T-helper 1 cell treated with Interleukin-12 subunit alpha and Interleukin-12 subunit beta and Interleukin-4 antibody, amounts not matched to agents 30 μg/mL and 1 μg/mL, for 36 hours (primary cell): ENCODE measurements at regions not wholly inside any gene's neighbourhood (a gene's known extent, or its start where the extent isn't known, plus 50 kb on each side); places are given as distances from the start of the nearest gene placed in this dataset.

Source experiments
- H3K27ac Mint-ChIP-seq: one replicate; pipeline ENCODE4 v1.8.0; 2021; ENCODE audit warnings: mild to moderate bottlenecking, mixed read lengths
- H3K27me3 Mint-ChIP-seq: one replicate; pipeline ENCODE4 v1.8.0; 2021; ENCODE audit warnings: low read depth, mixed read lengths
- H3K36me3 Mint-ChIP-seq: one replicate; pipeline ENCODE4 v1.8.0; 2021; ENCODE audit warnings: low read depth, mixed read lengths
- H3K4me1 Mint-ChIP-seq: one replicate; pipeline ENCODE4 v1.8.0; 2021; ENCODE audit warnings: low read depth, mixed read lengths
- H3K4me3 Mint-ChIP-seq: one replicate; pipeline ENCODE4 v1.8.0; 2021; ENCODE audit warnings: mild to moderate bottlenecking, moderate library complexity, mixed read lengths
- H3K9me3 Mint-ChIP-seq: one replicate; pipeline ENCODE4 v1.8.0; 2021; ENCODE audit warnings: mixed read lengths

DNA sequence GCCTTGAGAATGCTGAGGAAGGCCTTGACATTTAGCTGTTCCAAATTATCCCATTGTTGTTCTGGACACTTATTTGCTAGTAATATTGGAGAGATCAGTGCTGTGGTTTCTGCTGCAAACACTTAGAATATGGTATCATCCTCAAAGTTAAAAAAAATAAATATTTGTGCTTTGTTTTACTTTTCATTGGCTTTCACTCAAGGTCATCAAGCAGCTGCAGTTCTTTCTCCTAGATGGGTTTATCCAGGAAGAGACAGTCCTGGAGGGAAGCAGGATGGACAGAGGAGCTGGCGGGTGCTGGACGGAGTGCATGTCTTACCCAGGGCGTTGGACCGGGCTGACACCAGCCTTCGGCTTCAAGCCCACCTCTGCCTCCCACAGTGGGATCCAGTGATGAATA lies 193.6 kb downstream of the MTRR start:
- Mint-ChIP-seq H3K4me1 (no peaks in the 10 kb centered on the region), H3K27ac (no peak overlapping the region), H3K4me3 (no peak overlapping the region), H3K9me3 (peaks cover 3% of the 10 kb centered on the region), H3K27me3 (no peaks in the 10 kb centered on the region), H3K36me3 (no peaks in the 10 kb centered on the region)

DNA sequence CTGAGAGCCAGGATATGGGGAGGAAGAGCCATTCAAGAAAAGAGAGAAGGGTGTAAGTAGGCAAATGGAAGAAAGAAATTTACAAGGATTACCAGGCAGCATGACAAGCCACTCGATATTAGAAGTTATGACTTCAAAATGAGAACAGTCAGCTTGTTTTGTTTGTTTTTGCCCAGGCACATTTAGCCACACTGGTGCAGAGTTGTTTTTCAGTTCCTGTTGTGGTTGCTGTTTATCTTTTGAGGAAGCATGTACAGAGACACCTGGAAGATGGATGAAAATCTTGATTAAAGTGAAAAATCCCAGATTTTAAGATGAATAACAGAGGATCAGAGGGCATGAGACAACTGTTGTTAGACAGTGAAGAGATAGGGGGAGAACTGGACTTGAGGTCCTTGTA lies 199.1 kb downstream of the MTRR start:
- no peak overlapping the region for H3K27ac Mint-ChIP-seq
- no peak overlapping the region for H3K4me3 Mint-ChIP-seq
- H3K36me3 Mint-ChIP-seq, result no peaks in the 10 kb centered on the region
- H3K27me3 Mint-ChIP-seq, result no peaks in the 10 kb centered on the region
- H3K9me3 Mint-ChIP-seq, result no peaks in the 10 kb centered on the region
- H3K4me1 Mint-ChIP-seq, result no peaks in the 10 kb centered on the region

DNA sequence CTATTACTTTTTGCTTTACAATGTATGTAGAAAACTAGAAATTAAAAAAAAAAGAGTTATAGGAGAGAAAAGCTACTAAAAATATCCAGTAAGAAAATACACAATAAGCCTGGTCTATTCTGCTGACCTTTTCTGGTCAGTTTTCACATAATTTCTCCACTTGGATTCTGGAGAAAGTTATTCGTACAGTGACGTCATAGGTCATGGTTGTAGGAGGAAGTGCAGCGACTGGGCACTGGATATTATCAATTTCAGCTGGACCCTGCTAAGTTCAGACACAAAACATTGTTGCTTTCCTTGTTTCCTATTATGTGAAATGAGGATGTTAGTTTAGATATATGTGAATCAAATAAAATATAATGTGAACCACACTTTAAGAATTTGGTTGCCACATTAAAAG lies 201.2 kb downstream of the MTRR start:
- H3K4me1 Mint-ChIP-seq, result no peaks in the 10 kb centered on the region
- no peaks in the 10 kb centered on the region for H3K27me3 Mint-ChIP-seq
- no peaks in the 10 kb centered on the region for H3K36me3 Mint-ChIP-seq
- no peak overlapping the region for H3K27ac Mint-ChIP-seq
- H3K9me3 Mint-ChIP-seq, result no peaks in the 10 kb centered on the region
- H3K4me3 Mint-ChIP-seq, result no peak overlapping the region

DNA sequence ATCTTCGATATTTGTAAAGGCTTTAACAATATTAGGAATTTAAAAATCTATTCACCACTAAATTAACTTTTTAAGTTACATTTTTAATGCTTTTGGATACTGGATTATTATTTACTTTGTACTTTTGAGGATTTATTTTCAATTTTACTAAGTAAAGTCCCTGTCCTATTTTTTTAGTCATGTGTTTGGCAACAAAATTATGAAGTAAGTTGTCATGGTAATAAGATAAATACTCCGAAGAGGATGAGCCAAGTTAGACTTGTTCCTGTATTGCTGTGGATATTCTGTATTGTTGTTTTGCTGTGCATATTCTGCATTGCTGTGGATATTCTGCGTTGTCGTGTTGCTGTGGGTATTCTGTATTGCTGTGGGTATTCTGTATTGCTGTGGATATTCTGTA lies 210.1 kb downstream of the MTRR start:
- Mint-ChIP-seq H3K4me1 (no peaks in the 10 kb centered on the region), H3K27me3 (no peaks in the 10 kb centered on the region), H3K36me3 (no peaks in the 10 kb centered on the region), H3K27ac (no peak overlapping the region), H3K9me3 (peaks cover 5% of the 10 kb centered on the region), H3K4me3 (no peak overlapping the region)

DNA sequence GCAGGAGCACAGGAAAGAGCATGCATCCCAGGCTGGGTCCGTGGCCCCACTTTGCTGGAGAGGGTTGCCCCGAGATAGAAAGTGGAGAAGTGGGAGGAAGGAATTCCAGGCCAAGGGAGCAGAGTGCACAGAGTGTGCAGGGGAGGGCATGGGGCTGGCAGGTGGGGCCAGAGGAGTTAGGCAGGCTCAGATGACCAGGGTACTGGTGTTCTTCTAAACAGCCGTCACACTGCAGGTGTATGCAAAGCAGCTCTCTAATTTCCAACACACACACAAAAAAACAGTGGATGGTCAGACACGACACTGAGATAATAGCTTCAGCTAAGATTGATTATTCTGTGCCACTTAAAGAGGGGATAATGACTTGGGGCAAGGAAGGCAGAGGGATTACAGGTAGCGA lies 212.2 kb downstream of the MTRR start:
- Mint-ChIP-seq H3K36me3 (no peaks in the 10 kb centered on the region), H3K9me3 (peaks cover 5% of the 10 kb centered on the region), H3K27me3 (no peaks in the 10 kb centered on the region), H3K27ac (no peak overlapping the region), H3K4me3 (no peak overlapping the region), H3K4me1 (no peaks in the 10 kb centered on the region)

DNA sequence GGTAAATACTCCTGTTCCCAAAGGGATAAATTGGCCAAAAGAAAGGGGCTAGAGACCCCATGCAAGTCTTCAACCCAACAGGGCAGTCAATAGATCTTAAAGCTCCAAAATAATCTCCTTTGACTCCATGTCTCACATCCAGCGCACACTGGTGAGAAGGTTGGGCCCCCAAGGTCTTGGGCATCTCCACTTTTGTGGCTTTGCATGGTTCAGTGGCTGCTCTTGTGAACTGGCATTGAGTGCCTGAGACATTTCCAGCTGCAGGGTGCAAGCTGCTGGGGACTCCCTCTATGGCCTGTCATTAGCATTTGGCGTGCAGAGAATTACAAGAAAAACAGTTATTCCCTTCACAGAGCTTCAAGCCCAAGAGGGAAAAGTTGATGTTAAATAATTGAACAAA lies 224.7 kb downstream of the MTRR start:
- no peak overlapping the region for H3K27ac Mint-ChIP-seq

DNA sequence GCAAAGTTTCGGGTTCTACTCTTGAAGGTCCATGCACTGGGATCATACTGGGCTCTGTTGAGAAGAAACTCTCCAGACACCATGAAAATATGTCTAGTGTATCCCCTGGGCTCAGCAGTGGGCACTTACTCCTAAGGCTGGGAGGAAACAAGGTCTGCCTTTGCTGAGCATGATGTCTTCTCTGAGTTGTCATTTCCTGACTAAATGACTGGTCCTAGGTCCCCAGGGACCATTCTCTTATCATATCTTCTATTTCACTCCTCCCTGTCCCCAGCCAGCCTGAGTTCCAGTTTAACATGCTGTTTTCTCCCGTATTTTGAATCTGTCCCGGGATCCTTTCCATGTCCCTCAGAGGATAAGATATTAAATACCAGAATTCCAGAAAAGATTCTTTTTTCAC lies 225.4 kb downstream of the MTRR start:
- Mint-ChIP-seq H3K36me3 (no peaks in the 10 kb centered on the region), H3K4me1 (no peaks in the 10 kb centered on the region), H3K27me3 (no peaks in the 10 kb centered on the region), H3K27ac (no peak overlapping the region), H3K9me3 (peaks cover 14% of the 10 kb centered on the region), H3K4me3 (no peak overlapping the region)

More for the DNA sequence above, 224.7 kb downstream of the MTRR start:
- Mint-ChIP-seq H3K4me3 (no peak overlapping the region), H3K36me3 (no peaks in the 10 kb centered on the region), H3K27me3 (no peaks in the 10 kb centered on the region), H3K4me1 (no peaks in the 10 kb centered on the region), H3K9me3 (peaks cover 15% of the 10 kb centered on the region)

DNA sequence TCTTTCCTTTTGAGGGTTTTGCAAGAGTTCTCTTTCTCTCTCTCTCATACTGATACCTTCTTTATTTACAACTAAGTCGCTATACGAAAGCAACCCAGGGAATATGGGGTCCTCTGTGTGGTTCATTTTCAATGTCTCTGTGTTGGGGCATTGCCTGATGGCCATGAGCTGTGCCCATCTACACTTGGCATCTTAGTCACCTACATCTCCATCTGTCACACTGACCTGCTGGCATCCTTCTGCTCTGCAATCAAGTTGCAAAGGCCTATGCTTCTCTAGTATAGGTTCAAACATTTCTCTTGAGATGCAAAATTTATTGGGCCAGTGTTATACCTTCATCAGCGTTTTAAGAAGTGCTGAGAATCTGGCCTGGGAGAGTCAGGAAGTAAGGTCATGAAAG lies 228.2 kb downstream of the MTRR start:
- H3K4me3 Mint-ChIP-seq, result no peak overlapping the region
- no peaks in the 10 kb centered on the region for H3K36me3 Mint-ChIP-seq
- H3K9me3 Mint-ChIP-seq, result peaks cover under 1% of the 10 kb centered on the region
- no peaks in the 10 kb centered on the region for H3K4me1 Mint-ChIP-seq
- no peaks in the 10 kb centered on the region for H3K27me3 Mint-ChIP-seq
- no peak overlapping the region for H3K27ac Mint-ChIP-seq

DNA sequence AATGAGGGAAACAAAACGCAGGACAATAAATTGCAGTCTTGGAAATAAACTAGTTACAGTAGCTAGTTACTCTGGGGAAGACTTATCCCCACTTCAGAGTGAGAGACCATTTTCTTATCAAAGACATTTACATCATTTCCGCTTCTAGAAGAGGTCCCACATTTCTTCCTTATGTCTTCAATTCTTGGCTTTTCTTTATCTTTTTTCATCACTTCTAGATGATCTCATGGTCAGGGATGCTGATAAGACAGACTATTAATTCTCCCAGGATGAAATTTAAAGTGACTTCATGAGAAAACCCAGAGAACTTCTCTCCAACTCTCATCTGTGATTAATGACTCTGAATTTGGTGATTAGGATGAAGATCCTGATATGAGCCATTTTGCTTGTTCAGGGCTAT lies 229.1 kb downstream of the MTRR start:
- H3K4me3 Mint-ChIP-seq, result no peak overlapping the region
- H3K4me1 Mint-ChIP-seq, result no peaks in the 10 kb centered on the region
- H3K27ac Mint-ChIP-seq, result no peak overlapping the region
- H3K27me3 Mint-ChIP-seq, result no peaks in the 10 kb centered on the region
- no peaks in the 10 kb centered on the region for H3K9me3 Mint-ChIP-seq
- no peaks in the 10 kb centered on the region for H3K36me3 Mint-ChIP-seq

DNA sequence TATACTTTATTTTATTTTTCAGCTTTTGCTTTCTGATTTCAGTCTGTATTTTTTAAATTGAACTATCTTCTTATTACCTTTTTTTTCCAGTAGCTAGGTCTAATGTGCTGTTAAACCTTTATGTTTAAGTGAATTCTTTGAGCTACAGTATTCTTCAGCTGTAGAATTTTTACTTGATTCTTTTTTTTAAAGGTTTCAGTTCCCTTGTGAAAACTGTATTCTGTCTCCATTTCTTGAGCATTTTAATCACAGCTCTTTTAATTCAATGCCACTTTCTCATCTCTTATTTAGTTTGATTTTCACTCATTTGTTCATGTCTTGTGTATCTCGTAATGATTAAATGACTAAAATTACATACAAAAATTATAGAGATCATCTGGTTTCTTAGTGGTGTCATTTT lies 233.8 kb downstream of the MTRR start:
- Mint-ChIP-seq H3K27me3 (no peaks in the 10 kb centered on the region), H3K4me3 (no peak overlapping the region), H3K4me1 (no peaks in the 10 kb centered on the region), H3K36me3 (no peaks in the 10 kb centered on the region), H3K27ac (no peak overlapping the region), H3K9me3 (no peaks in the 10 kb centered on the region)

DNA sequence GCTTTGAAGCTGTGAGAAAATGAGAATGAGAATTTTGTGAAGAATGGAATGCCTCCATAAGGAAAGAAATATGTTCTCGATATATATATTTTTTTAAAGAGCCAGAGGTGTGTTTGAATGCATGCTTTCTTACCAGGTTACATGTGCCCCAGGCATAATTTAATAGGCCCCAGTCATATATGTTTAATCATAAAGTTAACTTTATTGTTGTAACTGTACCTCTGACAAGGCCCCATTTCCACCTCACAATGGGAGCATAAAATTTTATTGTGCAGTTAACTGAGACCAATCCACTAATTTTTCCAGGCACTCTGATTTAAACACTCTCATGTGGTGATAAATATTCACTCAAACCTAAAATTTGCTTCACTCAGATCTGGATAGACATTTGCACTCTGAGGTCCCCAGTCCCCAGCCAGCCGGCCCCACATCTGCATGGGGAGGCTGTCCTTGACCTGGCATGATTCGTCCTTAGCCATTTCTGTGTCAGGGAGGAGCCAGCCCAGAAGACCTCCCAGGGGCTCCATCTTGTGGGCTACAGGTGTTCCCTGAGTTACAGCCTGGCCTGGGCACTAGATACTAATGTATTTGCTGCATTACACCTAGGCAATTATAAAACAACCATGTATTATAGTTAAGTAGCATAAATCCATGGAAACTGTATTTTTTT lies 245.8 kb downstream of the MTRR start:
- Mint-ChIP-seq H3K27me3 (no peaks in the 10 kb centered on the region), H3K27ac (no peak overlapping the region), H3K9me3 (no peaks in the 10 kb centered on the region), H3K36me3 (no peaks in the 10 kb centered on the region), H3K4me1 (no peaks in the 10 kb centered on the region), H3K4me3 (no peak overlapping the region)

DNA sequence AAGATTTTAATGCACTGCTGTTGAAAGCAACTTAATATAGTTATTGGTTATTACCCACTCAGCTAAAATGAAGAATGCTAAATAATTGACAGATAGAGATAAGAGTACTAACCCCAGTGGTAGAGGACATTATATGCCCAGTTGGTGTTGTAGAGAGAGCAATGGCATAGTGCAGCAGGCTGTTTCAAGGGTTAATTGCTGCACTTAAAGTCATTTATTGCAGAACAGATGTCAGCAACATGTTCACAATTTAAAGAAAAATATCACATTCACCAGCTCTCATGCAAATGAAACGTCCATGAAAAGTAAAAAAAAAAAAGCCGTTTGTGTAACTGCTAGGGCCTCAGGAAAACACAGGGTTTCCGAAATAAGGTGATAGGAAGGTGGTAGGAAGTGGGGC lies 254.6 kb downstream of the MTRR start:
- H3K27me3 Mint-ChIP-seq, result no peaks in the 10 kb centered on the region
- no peaks in the 10 kb centered on the region for H3K9me3 Mint-ChIP-seq
- H3K4me1 Mint-ChIP-seq, result no peaks in the 10 kb centered on the region
- H3K4me3 Mint-ChIP-seq, result no peak overlapping the region
- no peaks in the 10 kb centered on the region for H3K36me3 Mint-ChIP-seq
- H3K27ac Mint-ChIP-seq, result no peak overlapping the region

DNA sequence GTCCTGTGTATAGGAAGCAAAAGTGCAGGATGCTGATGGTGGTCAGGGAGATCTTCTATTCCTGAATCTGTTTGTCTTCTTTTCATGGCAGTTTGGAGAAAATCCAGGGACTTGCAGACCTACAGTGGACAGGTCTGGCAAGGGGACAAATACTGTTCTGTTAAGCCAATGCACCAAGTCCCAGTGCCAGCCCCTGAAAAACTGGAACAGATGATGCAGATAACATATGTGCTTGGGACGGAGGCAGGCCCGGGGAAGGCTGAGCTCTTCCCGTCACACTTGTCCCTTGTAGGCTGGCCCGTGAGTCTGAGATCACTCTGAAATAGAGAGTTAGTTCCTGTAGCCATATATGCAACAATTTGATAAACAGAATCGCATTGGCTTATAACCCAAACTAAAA lies 265.7 kb downstream of the MTRR start:
- H3K9me3 Mint-ChIP-seq, result no peaks in the 10 kb centered on the region
- H3K27ac Mint-ChIP-seq, result no peak overlapping the region
- H3K4me1 Mint-ChIP-seq, result no peaks in the 10 kb centered on the region
- H3K4me3 Mint-ChIP-seq, result no peak overlapping the region
- no peaks in the 10 kb centered on the region for H3K36me3 Mint-ChIP-seq
- H3K27me3 Mint-ChIP-seq, result no peaks in the 10 kb centered on the region

DNA sequence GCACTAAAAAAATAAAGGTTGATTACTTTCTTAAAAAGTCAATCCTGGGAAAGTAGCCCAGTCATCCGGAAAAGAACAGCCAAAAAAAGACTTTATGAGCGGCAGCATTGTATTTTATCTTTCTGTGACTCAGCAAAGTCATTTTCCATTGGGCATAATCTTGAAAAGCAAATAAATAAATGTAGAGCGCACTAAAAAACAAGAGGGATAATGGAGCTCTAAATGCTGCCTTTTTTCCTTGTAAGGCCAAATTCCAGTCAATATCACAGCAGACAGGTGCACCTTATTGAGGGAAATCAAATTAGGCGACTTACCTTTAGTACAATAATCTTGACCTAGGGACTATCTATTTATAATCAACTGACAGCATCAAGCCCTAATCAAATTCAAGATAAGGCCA lies 266.8 kb downstream of the MTRR start:
- no peak overlapping the region for H3K27ac Mint-ChIP-seq

DNA sequence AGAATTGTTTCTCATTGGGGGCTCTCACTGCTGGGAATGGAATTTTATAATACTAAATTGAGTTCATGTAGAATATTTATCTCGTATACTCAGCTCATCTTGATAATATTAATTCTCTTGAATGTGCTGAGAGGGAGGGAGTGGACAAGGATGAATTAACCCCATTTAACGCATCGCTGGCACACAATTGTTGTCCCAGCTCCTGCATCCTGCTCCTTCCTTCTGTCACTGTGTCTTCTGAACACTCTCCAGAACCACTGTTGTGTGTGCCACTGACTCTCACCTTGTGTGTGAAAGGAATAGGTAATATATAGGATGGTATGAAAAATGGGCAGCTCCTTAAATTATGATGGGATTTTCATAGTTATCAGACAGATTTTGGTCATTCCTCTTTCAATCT lies 267.3 kb downstream of the MTRR start:
- H3K27me3 Mint-ChIP-seq, result no peaks in the 10 kb centered on the region
- no peak overlapping the region for H3K27ac Mint-ChIP-seq
- no peaks in the 10 kb centered on the region for H3K36me3 Mint-ChIP-seq
- no peak overlapping the region for H3K4me3 Mint-ChIP-seq
- no peaks in the 10 kb centered on the region for H3K4me1 Mint-ChIP-seq
- no peaks in the 10 kb centered on the region for H3K9me3 Mint-ChIP-seq

More for the DNA sequence above, 266.8 kb downstream of the MTRR start:
- Mint-ChIP-seq H3K4me1 (no peaks in the 10 kb centered on the region), H3K9me3 (no peaks in the 10 kb centered on the region), H3K36me3 (no peaks in the 10 kb centered on the region), H3K4me3 (no peak overlapping the region), H3K27me3 (no peaks in the 10 kb centered on the region)

DNA sequence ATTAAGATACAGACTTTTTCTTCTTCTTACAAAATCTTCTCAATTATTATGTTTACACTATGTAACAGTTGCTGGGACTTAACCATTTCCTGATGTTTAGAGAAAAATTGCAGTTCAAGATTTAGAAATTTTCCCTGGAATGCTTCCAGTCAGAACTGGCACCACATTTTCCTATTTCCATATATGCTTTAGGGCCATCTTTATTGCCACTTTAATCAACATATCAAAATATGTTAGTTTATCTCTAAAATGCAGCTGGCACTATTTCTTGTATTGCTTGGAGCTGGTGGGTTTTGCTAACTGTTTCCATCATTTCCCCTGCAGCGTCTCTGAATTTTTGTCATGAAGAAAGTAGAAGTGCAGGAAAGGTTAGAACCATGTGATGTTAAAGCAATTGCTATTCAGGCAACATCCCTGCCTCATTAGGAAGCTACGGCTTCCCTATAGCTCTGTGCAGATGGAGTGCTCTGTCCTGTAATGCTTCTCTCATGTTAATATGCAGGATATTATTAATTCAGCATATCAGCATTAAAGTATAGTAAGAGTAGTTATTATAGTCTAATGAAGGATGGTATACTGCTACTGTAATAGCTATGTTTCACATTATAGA lies 269.1 kb downstream of the MTRR start:
- Mint-ChIP-seq H3K9me3 (no peaks in the 10 kb centered on the region), H3K36me3 (no peaks in the 10 kb centered on the region), H3K4me3 (no peak overlapping the region), H3K27ac (no peak overlapping the region), H3K27me3 (no peaks in the 10 kb centered on the region), H3K4me1 (no peaks in the 10 kb centered on the region)
